Chondrocyte (in vitro differentiated cells): ENCODE measurements at regions not wholly inside any gene's neighbourhood (a gene's known extent, or its start where the extent isn't known, plus 50 kb on each side); places are given as distances from the start of the nearest gene placed in this dataset.

Experiments used
- DNase-seq: peaks from one replicate; pipeline ENCODE4 v3.0.0; 2021; ENCODE audit warnings: mixed read lengths, low spot score
- H3K27ac Mint-ChIP-seq: one replicate; pipeline ENCODE4 v1.8.0; 2021; ENCODE audit warnings: mild to moderate bottlenecking, moderate library complexity, mixed read lengths; ENCODE audit not compliant: unreplicated experiment
- H3K27me3 Mint-ChIP-seq: 2 replicates; pipeline ENCODE4 v1.8.0; 2021; ENCODE audit warnings: low read depth, mixed read lengths
- H3K36me3 Mint-ChIP-seq: 2 replicates; pipeline ENCODE4 v1.8.0; 2021; ENCODE audit warnings: low read depth, mixed read lengths
- H3K4me1 Mint-ChIP-seq: 2 replicates; pipeline ENCODE4 v1.8.0; 2021; ENCODE audit warnings: low read depth, mild to moderate bottlenecking, mixed read lengths
- H3K4me3 Mint-ChIP-seq: one replicate; pipeline ENCODE4 v1.8.0; 2021; ENCODE audit warnings: mild to moderate bottlenecking, moderate library complexity, mixed read lengths; ENCODE audit not compliant: unreplicated experiment
- H3K9me3 Mint-ChIP-seq: 2 replicates; pipeline ENCODE4 v1.8.0; 2021; ENCODE audit warnings: low read depth, mixed read lengths
- CTCF ChIP-seq: fragments of 200-600 bp; sonication (generic); IDR thresholded peaks from 2 replicates; pipeline ENCODE4 v1.5.0; 2021; ENCODE audit warnings: antibody characterized with exemption, mild to moderate bottlenecking, moderate library complexity

GRCh38 chr4:38275331-38276100 lies 315.3 kb downstream of the PTTG2 start:
- H3K4me1 Mint-ChIP-seq = peaks cover 3% of the 10 kb centered on the region
- DNase-seq = no peak
- no peak overlapping the region for H3K4me3 Mint-ChIP-seq
- H3K36me3 Mint-ChIP-seq = no peaks in the 10 kb centered on the region
- H3K27ac Mint-ChIP-seq = no peak overlapping the region
- peaks cover 3% of the 10 kb centered on the region for H3K9me3 Mint-ChIP-seq
- no peak for TF ChIP-seq CTCF
- H3K27me3 Mint-ChIP-seq = no peaks in the 10 kb centered on the region

GRCh38 chr4:38278255-38278654 lies 318.1 kb downstream of the PTTG2 start:
- Mint-ChIP-seq H3K27me3 (no peaks in the 10 kb centered on the region), H3K36me3 (no peaks in the 10 kb centered on the region), H3K9me3 (peaks cover 3% of the 10 kb centered on the region), H3K4me1 (peaks cover 16% of the 10 kb centered on the region), H3K27ac (no peak overlapping the region), H3K4me3 (no peak overlapping the region)
- TF ChIP-seq CTCF = no peak
- no peak for DNase-seq

DNA sequence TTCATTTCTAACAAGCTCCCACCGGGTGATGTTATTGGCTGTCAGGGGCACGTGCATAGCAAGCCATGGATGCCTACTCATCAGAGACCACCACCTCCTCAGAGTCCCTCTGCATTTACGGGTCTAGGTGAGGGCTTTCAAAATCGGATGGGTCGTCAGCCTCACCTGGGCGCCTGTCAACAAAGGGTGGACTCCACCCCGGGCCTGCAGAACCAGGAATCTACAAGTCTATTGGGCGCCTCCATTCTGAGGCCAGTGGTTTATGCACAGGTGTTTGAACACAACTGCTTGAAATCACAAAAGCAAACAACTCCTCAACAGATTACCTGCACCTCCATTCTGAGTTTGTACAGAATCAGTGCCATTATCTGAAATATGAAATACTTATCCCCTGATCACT lies 318.9 kb downstream of the PTTG2 start:
- no peak overlapping the region for H3K27ac Mint-ChIP-seq
- H3K4me1 Mint-ChIP-seq = peaks cover 16% of the 10 kb centered on the region
- peaks cover 3% of the 10 kb centered on the region for H3K9me3 Mint-ChIP-seq
- no peak for DNase-seq
- no peak for TF ChIP-seq CTCF
- H3K36me3 Mint-ChIP-seq = no peaks in the 10 kb centered on the region
- no peak overlapping the region for H3K4me3 Mint-ChIP-seq
- no peaks in the 10 kb centered on the region for H3K27me3 Mint-ChIP-seq

DNA sequence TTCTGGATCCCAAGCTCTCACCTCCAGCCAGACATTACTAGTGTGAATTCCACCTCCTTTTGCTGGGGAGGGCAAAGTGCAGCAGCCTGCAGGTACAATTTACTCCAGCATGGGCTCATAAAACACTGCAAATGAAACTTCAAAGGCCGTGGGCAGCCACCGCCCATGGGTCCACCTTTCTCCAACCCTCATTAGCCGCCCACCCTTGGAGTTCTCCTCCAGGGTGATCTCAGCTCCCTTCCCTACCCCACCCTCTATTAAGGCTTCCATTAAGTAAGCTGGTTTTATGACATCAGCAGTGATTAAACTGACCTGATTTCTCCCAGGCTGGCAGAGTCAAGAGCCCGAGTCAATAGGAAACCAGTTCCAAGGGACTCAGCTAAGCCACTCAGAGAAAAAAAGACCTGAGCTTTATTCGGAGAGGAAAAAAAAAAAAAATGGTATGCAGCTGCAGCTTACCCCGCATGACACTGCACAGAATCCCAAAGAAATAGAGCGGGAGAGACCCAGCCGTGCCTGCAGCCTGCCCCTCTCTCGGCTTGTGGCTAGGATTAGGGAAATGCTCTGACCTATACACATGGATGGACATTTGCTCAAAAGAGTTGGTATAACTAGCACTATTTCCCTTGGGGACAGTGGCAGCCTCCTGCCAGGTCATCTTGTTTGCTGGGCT lies 319.6 kb downstream of the PTTG2 start:
- Mint-ChIP-seq H3K4me3 (no peak overlapping the region), H3K27me3 (no peaks in the 10 kb centered on the region), H3K36me3 (no peaks in the 10 kb centered on the region), H3K27ac (no peak overlapping the region), H3K4me1 (peaks cover 18% of the 10 kb centered on the region), H3K9me3 (peaks cover 3% of the 10 kb centered on the region)
- DNase-seq = no peak
- no peak for TF ChIP-seq CTCF

GRCh38 chr4:38280323-38280706 lies 320.1 kb downstream of the PTTG2 start:
- H3K4me3 Mint-ChIP-seq = no peak overlapping the region
- peaks cover 17% of the 10 kb centered on the region for H3K4me1 Mint-ChIP-seq
- DNase-seq = no peak
- no peak overlapping the region for H3K27ac Mint-ChIP-seq
- no peak for TF ChIP-seq CTCF
- H3K36me3 Mint-ChIP-seq = no peaks in the 10 kb centered on the region
- no peaks in the 10 kb centered on the region for H3K27me3 Mint-ChIP-seq
- peaks cover 3% of the 10 kb centered on the region for H3K9me3 Mint-ChIP-seq
